RCC 7860 (cell line): ENCODE measurements at regions not wholly inside any gene's neighbourhood (a gene's known extent, or its start where the extent isn't known, plus 50 kb on each side); places are given as distances from the start of the nearest gene placed in this dataset.

Experiments used
- DNase-seq: peaks from one replicate; pipeline ENCODE4 v3.0.0-alpha.2; 2015; ENCODE audit warnings: low spot score
- FAIRE-seq: peaks from 2 replicates; lab custom pipeline; 2012; peaks lifted over from hg19 to GRCh38; lab: Jason Lieb, UNC

GRCh38 chr20:62545271-62545670 is 69.5 kb upstream of the GATA5 start:
- DNase-seq (no peak), FAIRE-seq (no peak)

- FAIRE-seq (no peak), DNase-seq (no peak)
These were observed 70.2 kb upstream of the GATA5 start for GRCh38 chr20:62545901-62546525.

DNA sequence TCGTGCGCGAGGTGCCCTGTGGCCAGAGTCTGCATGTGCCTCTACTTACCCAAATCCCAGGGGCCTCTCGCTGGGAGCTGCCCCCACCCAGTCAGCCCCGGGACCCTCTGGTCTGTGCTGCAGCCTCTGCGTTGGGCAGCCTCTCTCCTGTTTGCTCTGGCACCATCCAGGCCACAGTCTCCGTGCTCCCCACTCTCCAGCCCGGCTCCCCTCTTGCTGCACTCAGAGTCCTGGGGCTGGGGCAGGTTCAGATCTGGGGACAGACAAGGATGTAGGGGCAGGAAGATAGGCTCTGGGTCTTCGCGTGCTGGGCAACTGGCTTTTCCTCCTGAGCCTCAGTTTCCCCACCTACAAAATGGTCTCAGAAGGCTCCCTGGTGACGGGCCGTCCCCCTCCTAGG is 70.8 kb upstream of the GATA5 start:
- no peak for FAIRE-seq
- DNase-seq = no peak

- FAIRE-seq = no peak
- no peak for DNase-seq
These were observed 71.6 kb upstream of the GATA5 start for GRCh38 chr20:62547364-62547763.

DNA sequence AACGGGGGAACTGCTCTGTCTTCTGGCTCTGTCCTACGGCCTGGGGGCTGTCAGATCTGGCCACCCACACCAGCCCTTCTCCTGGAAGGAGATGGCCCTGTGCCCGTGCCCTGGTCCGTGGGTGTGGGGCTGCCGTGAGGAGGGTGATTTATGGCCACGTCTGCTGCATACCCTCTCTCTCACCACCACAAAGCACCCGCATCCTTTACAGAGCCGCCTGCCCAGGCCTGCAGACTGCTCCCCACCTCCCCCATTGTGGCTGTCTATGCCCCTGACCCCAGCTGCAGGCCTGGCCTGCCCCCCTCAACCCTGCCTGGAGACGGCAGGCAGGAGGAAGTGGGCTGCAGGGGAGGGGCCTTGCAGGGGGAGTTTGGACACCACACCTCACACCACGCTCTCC is 72.7 kb upstream of the GATA5 start:
- no peak for FAIRE-seq
- DNase-seq = no peak

GRCh38 chr20:62549029-62549428 is 73.2 kb upstream of the GATA5 start:
- DNase-seq (no peak), FAIRE-seq (no peak)

DNA sequence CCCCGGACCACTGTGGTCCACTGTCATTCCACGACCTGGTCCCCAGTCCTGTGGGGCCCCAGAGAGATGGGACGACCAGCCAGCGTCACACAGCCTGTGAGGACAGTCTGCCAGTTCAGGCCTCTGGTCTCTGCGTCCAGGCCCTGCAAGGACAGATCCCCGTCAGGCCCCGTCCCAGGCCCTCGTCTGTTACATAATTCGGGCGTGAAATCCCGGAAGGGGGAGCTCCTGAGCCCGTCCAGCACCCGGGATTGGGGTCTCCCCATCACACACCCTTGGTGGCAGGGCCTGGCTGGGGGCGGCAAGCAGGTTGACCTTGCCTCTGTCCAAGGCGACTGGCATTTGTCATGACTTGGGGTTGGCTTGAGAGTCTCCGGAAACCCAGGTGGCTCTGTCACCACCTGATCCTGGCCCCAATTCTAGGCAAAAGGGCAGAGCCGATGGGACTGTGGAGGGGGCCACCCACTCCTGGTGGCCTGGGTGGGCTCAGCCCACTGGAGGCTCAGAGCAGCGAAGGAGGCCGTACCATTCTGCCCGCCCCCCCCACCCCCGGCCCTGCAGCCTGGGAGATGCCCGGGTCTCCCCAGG is 73.8 kb upstream of the GATA5 start:
- DNase-seq (no peak), FAIRE-seq (no peak)

- DNase-seq (no peak), FAIRE-seq (no peak)
These were observed 74.4 kb upstream of the GATA5 start for GRCh38 chr20:62550087-62550632.

- FAIRE-seq (no peak), DNase-seq (no peak)
These were observed 75.9 kb upstream of the GATA5 start for GRCh38 chr20:62551407-62552323.

- FAIRE-seq (no peak), DNase-seq (no peak)
These were observed 76.8 kb upstream of the GATA5 start for GRCh38 chr20:62552613-62553012.

DNA sequence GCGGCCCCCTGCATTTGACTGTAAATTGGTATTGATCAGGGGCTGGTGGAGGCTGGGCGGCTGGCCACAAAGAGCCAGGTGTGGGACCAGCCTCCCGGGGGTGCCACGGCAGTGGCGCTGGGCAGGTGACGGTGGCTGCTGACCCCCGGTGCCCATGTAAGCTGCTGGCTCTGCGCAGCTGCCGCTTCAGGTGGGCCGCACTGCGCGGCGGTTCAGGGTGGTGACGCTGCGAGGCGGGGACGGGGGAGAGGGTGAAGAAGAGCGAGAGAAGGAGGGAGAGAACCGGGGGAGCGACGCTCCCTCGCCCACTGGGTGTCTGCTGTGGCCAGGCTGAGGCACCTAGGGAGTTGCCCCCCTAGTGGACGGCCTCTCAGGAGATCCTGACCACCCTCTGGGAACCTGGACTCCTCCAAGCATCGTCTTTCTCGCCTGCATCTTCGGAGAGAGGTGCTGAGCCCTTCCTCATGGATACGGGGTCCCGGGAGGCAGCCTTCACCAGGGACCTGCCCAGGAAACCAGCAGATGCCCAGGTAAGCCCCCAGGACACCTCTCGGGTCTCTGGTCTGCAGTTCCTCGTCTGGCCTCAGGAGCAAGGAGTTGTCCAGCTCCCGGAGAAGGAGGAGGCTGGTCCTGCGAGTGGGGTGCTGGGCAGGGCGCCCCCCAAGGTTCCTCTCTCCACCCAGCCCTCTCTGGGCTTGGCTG is 77.5 kb upstream of the GATA5 start:
- DNase-seq (no peak), FAIRE-seq (no peak)

DNA sequence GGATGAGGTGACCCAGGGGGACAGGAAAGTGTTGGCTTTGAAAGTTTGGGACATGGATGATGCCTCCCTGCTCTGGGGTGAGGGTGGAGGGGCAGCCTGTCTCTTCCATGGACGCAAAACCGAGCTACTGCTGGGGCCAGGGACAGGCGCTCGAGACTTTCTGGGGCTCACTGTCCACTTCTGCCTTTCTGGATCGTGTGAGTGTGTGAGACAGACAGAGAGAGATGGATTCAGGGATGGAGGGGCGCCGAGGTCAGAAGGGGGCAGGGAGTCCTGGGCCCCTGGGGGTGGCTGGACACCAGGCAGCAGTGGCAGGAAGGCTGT is 78.0 kb upstream of the GATA5 start:
- FAIRE-seq (no peak), DNase-seq (no peak)

- FAIRE-seq = no peak
- no peak for DNase-seq
These were observed 78.6 kb upstream of the GATA5 start for GRCh38 chr20:62554214-62554897.

DNA sequence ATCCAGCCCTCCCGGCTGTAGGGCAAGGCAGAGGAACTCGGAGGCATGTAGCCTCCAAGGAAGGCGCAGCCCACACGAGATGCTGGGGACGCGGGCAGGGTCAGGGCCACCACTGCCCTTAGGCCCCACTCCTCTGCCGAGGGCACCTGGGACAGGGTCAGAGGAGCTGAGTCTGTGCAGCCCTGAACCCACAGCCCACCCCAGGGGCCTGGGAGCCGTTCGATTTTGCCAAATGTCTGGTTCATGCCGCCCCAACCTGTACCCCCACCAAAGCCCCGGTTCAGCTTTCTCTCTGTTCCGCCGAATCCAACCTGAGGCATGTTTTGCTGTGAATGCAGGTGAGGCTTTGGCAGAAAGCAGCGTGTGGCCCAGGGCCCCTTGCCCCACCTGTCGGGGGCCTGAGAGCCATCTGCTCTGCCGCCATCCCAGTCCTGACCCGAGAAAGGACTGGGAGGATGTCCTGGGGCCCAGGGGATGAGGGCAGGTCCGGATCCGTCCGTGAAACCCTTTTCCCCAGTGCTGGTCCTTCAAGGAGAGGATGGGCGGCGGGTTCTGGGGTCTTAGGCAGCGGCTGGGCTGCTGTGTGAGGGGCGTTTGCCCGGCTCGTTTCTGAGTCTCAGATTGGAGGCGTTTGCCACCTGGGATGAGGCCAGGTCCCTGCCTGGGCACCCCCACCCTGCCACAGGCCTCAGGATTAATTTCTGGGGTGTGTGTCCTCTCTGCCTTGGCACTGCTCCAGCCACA is 79.3 kb upstream of the GATA5 start:
- no peak for FAIRE-seq

DNA sequence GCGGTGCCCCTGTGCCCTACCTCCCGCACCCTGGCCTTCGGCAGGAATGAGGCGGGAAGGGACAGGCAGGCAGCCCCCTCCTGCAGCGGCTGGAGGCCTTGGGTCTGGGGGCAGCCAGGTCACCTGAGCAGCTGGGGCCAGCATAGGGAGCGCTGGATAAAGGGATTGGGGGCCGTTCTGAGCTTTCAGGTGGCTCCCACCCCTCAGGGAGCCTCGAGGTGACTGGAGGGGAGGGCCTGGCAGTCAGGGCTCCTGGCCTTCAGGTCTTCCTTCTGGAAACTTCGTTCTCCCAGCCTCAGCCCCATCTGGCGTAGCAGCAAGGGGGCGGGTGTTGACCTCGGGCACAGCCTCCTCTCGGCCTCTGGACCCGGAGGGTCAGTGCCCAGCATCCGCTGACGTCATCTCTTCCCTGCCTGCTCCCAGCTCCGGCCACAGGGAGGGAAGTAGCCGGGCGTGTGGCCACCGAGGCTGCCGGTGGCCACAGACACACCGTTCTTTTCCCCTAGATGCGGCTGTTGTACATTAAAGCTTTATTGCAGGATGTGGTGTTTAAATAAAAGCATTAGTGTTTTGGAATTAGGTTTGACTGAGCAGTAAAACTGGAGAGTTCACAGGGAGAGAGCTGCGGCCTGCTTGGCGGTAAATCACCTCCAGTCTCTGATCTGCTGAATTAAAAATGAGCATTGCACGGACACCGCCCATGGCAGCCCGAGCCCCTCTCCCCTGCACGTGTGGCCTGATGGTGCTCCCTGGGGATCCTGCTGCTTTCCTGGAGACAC is 80.0 kb upstream of the GATA5 start:
- DNase-seq (peak; percentile 18), FAIRE-seq (no peak)

More for the DNA sequence above, 79.3 kb upstream of the GATA5 start:
- no peak for DNase-seq

GRCh38 chr20:62557462-62557861 is 81.7 kb upstream of the GATA5 start:
- DNase-seq = peak; percentile 70
- no peak for FAIRE-seq

- no peak for DNase-seq
- FAIRE-seq = no peak
These were observed 82.2 kb upstream of the GATA5 start for GRCh38 chr20:62557999-62558408.

GRCh38 chr20:62558779-62559178 is 83.0 kb upstream of the GATA5 start:
- DNase-seq (no peak), FAIRE-seq (no peak)

DNA sequence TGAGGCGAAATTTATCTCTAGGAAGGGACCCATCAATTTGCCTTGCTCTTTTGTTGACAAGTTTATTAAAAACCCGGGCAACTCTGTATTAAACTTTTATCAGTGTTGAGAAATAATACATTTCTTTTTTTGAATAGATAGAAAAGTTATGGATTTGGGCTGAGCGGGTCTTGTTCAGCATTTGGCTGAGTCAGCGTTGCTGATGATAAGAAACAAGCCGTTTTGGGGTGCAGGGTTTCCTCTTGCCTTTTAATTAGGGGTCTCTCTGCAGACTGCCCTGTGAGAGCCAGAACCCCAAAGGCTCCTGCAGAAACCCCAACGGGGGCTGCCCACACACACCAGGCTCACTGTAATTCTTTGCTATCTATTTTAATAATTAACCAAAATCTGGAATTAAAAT is 82.1 kb upstream of the SLCO4A1 start:
- FAIRE-seq (no peak), DNase-seq (no peak)
